ENCODE measurements at regions not wholly inside any gene's neighbourhood (a gene's known extent, or its start where the extent isn't known, plus 50 kb on each side); places are given as distances from the start of the nearest gene placed in this dataset.

DNA sequence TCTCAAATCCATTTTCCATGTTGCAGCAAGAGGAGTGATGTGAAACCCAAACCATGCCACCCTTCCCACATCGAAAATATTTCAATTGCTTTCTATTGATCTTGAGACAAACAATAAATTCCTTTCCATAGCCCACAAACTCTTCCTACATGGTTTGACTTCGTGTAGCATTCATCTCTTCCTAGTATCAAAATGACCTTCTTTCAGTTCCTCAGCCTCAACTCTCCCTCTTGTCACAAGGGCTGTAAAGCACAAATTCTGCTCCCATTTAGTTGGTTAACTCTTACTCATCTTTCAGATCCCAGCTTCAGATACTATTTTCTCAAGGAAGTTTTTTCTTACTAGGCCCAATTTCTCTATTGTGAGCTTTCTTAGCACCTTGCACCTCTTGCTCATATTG, 99.0 kb downstream of the ZNF281 start:
- no peak overlapping the region for H3K27ac ChIP-seq
- H3K27me3 ChIP-seq (replicated peaks; ENCODE audit: insufficient read depth), result no peaks in the 10 kb centered on the region
- no peaks in the 10 kb centered on the region for H3K4me1 ChIP-seq (ENCODE audit: control insufficient read depth in 1 of 2, low read depth in 2 of 2)
- no peaks in the 10 kb centered on the region for H3K36me3 ChIP-seq
- H3K9me3 ChIP-seq, result no peaks in the 10 kb centered on the region
- H3K4me3 ChIP-seq, result no peak overlapping the region
- DNase-seq (ENCODE audit: low spot score), result no peak
- TF ChIP-seq, protein P1, sequence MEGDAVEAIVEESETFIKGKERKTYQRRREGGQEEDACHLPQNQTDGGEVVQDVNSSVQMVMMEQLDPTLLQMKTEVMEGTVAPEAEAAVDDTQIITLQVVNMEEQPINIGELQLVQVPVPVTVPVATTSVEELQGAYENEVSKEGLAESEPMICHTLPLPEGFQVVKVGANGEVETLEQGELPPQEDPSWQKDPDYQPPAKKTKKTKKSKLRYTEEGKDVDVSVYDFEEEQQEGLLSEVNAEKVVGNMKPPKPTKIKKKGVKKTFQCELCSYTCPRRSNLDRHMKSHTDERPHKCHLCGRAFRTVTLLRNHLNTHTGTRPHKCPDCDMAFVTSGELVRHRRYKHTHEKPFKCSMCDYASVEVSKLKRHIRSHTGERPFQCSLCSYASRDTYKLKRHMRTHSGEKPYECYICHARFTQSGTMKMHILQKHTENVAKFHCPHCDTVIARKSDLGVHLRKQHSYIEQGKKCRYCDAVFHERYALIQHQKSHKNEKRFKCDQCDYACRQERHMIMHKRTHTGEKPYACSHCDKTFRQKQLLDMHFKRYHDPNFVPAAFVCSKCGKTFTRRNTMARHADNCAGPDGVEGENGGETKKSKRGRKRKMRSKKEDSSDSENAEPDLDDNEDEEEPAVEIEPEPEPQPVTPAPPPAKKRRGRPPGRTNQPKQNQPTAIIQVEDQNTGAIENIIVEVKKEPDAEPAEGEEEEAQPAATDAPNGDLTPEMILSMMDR (IDR thresholded peaks at IDR 0.05), result no peak
- no peak for ATAC-seq (ENCODE audit: insufficient number of reproducible peaks, low FRiP score, low read depth)

DNA sequence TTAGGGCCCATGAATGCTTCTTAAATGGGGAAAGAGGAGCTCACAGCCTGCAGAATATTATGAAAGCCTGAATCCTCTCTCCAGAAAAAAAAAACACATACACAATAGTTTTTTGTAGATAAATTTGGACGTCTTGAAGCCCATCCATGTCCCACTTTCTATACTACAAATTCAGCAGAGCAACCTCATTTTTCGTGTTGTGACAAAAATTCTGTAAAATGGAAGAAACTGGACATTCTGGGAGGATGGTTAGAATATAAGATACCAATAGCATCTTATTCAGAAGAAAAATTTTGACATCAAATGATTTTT, 102.1 kb downstream of the ZNF281 start:
- Histone ChIP-seq H3K27ac (no peak overlapping the region), H3K4me3 (no peak overlapping the region), H3K27me3 (replicated peaks; ENCODE audit: insufficient read depth) (no peaks in the 10 kb centered on the region), H3K4me1 (ENCODE audit: control insufficient read depth in 1 of 2, low read depth in 2 of 2) (no peaks in the 10 kb centered on the region), H3K9me3 (no peaks in the 10 kb centered on the region), H3K36me3 (no peaks in the 10 kb centered on the region)
- TF ChIP-seq, protein P1 (IDR thresholded peaks at IDR 0.05), result no peak
- no peak for ATAC-seq (ENCODE audit: insufficient number of reproducible peaks, low FRiP score, low read depth)
- no peak for DNase-seq (ENCODE audit: low spot score)

DNA sequence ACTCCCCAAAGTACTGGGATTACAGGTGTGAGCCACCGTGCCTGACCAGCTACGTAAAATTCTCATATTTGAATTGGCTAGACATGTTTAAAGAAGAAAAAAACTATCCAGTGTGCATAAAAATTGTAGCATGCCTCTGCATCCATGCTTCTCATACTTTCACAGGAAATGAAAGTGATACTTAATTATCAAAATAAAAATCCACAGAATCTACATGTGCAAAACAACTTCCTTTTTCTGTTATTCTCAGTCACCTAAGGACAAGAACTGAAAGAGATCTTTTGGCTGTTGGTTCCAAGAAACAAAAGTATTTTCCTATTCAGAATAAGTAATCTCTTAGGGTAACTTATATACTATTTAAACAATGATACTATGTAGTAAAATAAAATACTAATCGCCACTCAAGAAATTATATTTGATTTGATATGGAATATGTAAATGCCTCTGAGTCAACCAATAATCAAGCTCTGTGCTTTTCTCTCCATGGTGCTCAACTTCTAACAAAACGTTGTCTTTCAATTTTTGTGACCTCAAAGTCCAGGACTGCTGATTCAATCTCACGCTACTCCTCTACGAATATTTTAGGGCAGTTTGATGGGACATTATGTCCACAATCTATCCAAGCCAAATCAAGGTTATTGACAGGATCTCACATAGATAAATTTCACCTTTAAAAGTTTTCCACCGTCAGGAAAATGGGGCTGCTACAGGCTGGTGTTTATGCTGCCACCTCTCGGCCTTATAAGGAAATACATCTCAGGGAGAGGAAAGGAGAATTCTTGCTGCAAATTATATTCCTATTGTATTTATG, 102.7 kb downstream of the ZNF281 start:
- TF ChIP-seq, protein P1 (IDR thresholded peaks at IDR 0.05), result peak; percentile 78
- Histone ChIP-seq H3K4me3 (no peak overlapping the region), H3K9me3 (no peaks in the 10 kb centered on the region), H3K36me3 (no peaks in the 10 kb centered on the region), H3K4me1 (ENCODE audit: control insufficient read depth in 1 of 2, low read depth in 2 of 2) (no peaks in the 10 kb centered on the region), H3K27ac (no peak overlapping the region), H3K27me3 (replicated peaks; ENCODE audit: insufficient read depth) (no peaks in the 10 kb centered on the region)
- DNase-seq (ENCODE audit: low spot score), result no peak
- ATAC-seq (ENCODE audit: insufficient number of reproducible peaks, low FRiP score, low read depth), result no peak

DNA sequence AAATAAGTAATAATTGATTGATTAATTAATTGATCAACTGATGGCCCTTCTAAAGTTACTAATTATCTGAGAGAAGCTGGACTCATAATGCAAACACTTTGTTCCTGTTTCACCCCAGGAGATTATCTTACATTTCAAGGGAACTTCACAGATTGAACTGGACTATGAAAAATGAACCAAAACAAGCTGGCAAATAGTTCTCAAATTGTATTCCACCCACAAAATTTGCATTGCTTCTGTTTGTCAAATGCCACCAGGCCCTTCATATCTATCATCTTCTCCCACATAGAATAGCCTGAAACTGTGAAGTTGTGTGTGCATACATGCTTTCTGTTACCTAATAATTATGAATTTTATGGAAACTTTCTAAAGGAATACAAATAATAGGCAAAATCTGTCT, 104.0 kb downstream of the ZNF281 start:
- no peak overlapping the region for H3K27ac ChIP-seq
- H3K36me3 ChIP-seq, result no peaks in the 10 kb centered on the region
- no peaks in the 10 kb centered on the region for H3K27me3 ChIP-seq (replicated peaks; ENCODE audit: insufficient read depth)
- ATAC-seq (ENCODE audit: insufficient number of reproducible peaks, low FRiP score, low read depth) (no peak), DNase-seq (ENCODE audit: low spot score) (no peak)
- H3K4me1 ChIP-seq (ENCODE audit: control insufficient read depth in 1 of 2, low read depth in 2 of 2), result peaks cover 0 to 6% of the 10 kb centered on the region in 2 donors
- TF ChIP-seq, protein P1 (IDR thresholded peaks at IDR 0.05), result no peak
- H3K9me3 ChIP-seq, result no peaks in the 10 kb centered on the region
- no peak overlapping the region for H3K4me3 ChIP-seq

DNA sequence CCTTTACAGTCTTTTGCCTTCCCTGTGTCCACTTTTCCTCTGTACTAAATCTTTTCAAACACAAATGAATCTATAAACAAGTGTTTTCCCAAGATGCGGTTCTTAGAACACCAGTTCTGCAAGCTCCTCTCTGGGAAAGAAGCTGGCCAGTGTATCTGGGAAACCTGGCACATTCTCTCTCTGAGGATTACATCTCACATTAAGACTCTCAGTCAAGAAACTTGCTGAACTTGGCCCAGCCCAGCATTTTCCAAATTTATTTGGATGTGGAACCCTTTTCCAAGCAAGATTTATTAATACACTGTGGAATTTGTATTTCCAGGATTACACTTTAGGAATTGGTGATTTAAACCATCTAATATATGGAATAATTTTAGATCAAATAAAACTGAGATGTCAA, 105.7 kb downstream of the ZNF281 start:
- no peaks in the 10 kb centered on the region for H3K9me3 ChIP-seq
- ATAC-seq (ENCODE audit: insufficient number of reproducible peaks, low FRiP score, low read depth) (no peak), DNase-seq (ENCODE audit: low spot score) (no peak)
- H3K4me3 ChIP-seq, result no peak overlapping the region
- H3K36me3 ChIP-seq, result no peaks in the 10 kb centered on the region
- no peaks in the 10 kb centered on the region for H3K27me3 ChIP-seq (replicated peaks; ENCODE audit: insufficient read depth)
- peaks cover 0 to 6% of the 10 kb centered on the region in 2 donors for H3K4me1 ChIP-seq (ENCODE audit: control insufficient read depth in 1 of 2, low read depth in 2 of 2)
- H3K27ac ChIP-seq, result no peak overlapping the region
- TF ChIP-seq, protein P1 (IDR thresholded peaks at IDR 0.05), result no peak
